GM03348 (cell line): ENCODE measurements at regions not wholly inside any gene's neighbourhood (a gene's known extent, or its start where the extent isn't known, plus 50 kb on each side); places are given as distances from the start of the nearest gene placed in this dataset.
"Not testable (repeated sequence)": the region's sequence is repeated elsewhere in the genome, so short reads cannot be mapped to it uniquely, and the experiment has no call there.

Experiments used
- DNase-seq: peaks from one replicate; pipeline ENCODE4 v3.0.0; 2012; ENCODE audit warnings: low spot score

- no peak for DNase-seq
These were observed 241.3 kb upstream of the TMEM132C start for GRCh38 chr12:128025589-128026245.

- no peak for DNase-seq
These were observed 240.0 kb upstream of the TMEM132C start for GRCh38 chr12:128026696-128027574.

DNA sequence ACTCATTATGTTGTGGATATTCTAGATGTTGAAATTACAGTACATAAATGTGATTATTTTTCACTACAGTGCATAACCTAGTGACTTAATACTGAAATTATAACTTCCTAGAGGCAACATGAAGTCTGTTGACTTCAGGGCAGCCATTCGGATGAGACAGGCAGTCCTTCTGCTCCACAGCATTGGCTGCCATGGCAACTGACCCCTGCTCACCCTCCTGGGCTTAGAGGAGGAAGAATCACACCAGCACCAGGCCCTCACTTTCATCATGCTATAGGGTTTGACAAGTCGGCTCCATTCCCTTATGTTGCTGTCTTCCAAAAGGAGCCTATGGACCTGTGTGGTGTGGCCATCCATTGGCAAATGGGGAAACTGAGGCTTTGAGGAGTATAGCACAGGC, 233.5 kb upstream of the TMEM132C start:
- no peak for DNase-seq

DNA sequence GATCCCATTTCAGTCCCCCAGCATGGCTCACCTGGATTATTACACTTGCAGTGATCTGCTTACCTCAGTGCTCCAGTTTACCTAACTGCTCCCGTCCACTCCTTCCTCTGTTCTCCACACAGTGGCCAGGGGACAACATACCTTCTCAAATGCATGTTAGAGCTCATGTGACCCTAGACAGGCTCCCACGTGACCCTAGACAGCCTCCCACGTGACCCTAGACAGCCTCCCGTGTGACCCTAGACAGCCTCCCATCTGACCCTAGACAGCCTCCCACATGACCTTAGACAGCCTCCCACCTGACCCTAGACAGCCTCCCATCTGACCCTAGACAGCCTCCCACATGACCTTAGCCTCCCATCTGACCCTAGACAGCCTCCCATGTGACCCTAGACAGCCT, 226.0 kb upstream of the TMEM132C start:
- no peak for DNase-seq

- not testable (repeated sequence) for DNase-seq
These were observed 224.7 kb upstream of the TMEM132C start for GRCh38 chr12:128042283-128042682.

GRCh38 chr12:128042825-128043224, 224.1 kb upstream of the TMEM132C start:
- no peak for DNase-seq

DNA sequence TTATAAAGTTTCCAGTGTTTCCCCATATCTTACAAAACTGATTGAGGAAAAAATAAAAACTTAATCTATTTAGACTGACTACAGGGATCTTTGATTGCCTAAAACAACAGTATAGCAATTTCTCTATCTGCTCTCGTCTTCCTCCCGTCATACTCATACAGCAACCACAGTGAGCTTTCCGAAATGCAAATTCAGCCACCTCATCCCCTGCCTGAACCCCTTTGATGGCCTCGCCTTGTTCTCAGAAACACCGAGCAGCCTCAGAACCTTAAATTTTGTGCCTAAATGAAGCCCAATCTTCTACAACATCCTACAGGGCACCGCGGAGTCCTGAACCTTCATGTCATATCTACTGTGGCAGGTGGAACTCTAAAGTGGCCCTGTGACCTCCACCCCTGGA, 223.7 kb upstream of the TMEM132C start:
- DNase-seq, result no peak

DNA sequence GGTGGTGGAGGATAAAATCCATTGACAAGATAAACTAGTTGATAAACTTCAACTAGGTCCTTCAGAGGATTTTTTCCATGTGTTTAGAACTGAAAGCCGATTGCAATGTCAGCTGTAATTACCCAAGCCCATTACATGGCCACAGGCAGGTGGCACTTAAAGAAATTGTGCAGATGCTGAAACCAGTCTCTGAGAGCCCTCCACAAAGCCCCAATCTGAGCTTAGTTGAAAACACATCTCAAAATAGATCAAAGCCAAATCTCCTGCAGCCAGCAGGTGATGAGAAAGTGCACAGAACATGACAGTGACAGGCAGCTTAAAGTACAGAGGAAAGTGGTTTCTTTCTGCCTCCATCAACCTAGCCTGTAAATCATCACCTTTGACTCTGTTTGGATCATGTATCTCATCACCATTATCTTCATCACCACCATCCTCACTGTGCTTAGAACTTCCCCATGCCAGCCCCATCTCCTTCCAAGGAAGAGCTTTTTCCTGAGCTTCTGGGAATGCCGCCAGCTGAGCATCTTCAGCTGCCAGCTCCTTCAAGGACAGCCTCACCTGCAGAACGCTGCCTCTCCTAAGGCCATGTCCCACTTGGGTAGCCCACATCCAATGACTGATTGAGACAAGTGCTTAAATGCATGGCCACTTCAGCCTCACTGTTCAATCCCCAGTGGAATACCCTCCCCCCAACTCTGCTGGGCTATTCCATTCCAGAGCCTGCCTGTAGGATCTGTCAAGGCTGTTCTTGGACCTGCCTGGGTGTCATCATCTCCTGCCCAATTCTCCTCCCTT, 219.5 kb upstream of the TMEM132C start:
- no peak for DNase-seq

DNA sequence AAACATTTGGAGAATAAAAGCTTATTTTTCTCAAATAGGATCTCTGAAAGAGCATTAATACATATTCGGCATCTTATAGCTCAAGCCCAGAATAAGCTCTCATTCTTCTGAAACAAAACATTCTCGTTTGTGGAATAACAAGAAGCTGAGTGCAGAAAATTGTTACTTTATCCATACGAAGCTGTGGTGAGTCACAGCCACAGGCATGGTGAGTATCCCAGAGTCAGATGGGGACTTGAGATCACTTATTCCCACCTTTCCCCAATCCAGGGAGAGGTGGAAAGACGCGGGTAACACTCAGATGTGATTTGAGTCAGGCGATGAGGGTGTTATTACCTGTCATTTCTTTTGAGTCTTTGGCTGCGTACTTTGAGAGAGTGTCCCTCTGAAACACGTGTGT, 214.6 kb upstream of the TMEM132C start:
- peak; percentile 14 for DNase-seq

- no peak for DNase-seq
These were observed 214.2 kb upstream of the TMEM132C start for GRCh38 chr12:128052777-128053176.

GRCh38 chr12:128055567-128055966, 211.4 kb upstream of the TMEM132C start:
- no peak for DNase-seq

- DNase-seq, result no peak
These were observed 210.7 kb upstream of the TMEM132C start for GRCh38 chr12:128056136-128056801.

DNA sequence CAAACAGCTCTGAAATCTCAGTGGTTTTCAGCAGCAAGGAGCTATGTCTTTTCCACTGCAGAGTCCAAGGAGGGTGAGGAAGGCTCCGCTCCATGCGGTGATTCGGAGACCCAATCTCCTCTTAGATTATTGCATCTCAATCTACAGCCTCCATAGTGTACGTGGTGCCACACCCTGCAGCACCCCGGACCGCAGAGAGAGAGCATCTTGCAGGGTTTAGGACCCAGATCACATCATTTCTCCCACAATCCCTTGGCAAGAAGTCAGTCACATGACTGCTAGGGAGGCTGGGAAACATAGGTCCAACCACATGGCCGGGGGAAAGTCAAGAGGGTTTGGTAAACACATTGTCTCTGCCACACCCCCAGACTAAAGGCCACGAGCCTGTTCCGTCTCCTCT, 209.4 kb upstream of the TMEM132C start:
- DNase-seq, result no peak

DNA sequence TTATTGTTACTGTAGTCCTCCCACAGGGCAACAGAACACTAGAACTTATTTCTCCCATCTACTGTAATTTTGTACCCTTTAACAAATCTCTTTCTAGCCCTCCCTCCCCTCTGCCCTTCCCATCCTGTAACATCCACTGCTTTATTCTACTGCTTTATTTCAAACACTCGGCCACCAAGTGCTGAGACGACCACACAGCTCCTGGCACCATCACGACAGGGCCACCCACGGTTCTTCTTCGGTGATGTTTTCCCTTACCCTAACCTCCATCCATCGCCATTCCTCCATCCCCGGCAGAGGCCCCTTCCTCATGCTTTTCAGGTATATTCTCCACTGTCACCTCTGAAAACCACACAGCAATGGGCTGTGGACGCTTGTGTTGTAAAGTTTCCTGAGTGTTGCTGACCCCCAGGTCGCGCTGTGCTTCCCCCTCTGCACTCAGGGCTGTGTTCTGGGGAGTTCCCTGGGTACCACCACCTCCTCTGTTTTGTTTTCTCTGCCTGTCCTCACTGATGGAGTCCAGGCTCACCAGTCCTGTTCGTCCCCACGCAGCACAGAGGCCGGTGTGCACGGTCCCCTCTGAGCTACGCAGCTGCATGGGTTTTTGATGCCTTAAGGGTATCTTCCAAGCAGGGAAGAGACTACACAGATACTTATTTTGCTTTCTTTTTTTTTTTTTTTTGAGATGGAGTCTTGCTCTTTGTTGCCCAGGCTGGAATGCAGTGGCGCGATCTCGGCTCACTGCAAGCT, 207.2 kb upstream of the TMEM132C start:
- no peak for DNase-seq

- DNase-seq, result no peak
These were observed 198.8 kb upstream of the TMEM132C start for GRCh38 chr12:128068211-128068610.

DNA sequence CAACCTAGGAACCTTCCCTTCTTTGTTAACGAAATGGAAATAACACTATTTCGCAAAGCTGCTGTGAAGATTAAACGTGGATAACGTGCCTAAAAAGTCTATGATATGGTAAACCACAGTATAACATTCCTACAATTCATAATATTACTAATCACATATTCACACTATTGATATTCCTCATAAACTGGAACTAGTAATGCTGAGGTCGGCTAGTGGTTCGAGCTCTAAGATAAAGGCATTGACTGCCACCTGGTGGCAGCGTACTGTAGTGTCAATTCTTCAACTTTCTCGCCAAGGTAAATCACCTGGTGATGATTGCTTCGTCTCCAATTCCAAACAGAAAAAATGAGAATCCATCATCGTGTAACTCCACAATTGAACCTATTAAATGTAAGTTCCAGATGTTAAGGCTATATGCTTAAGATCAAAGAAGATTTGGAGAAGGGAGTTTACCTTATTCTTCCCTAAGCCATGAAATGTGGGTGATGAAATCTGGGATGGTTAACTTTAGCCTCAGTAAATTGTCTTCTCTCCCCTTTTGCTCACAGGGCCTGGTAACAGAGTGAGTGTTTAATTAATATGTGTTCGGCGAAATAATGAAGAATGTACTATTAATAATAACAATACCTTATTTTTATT, 197.5 kb upstream of the TMEM132C start:
- DNase-seq, result peak; percentile 58

- no peak for DNase-seq
These were observed 193.0 kb upstream of the TMEM132C start for GRCh38 chr12:128073937-128074336.

- DNase-seq, result no peak
These were observed 191.6 kb upstream of the TMEM132C start for GRCh38 chr12:128075332-128075731.

DNA sequence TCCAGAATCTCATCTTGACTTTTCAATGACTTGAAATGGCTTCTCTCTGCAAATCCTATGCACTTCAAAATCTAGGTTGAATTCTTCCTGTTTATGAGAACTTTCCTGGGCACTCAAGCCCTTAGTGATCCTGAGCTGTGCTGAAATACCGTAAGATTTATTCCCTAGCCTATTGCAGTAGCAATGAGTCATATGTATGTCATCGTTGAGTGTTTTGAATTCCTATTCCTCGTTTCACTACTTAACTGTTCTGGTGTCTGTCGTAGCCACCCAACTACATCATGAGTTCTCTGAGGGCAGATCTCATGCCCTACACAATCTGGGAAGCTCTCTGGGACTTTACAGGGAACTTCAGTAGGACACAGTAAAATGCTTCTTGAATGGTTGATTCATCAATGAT, 190.8 kb upstream of the TMEM132C start:
- peak; percentile 40 for DNase-seq

- DNase-seq, result no peak
These were observed 189.6 kb upstream of the TMEM132C start for GRCh38 chr12:128077211-128077916.
